ENCODE measurements at regions not wholly inside any gene's neighbourhood (a gene's known extent, or its start where the extent isn't known, plus 50 kb on each side); places are given as distances from the start of the nearest gene placed in this dataset.

- H3K27ac Mint-ChIP-seq = no peak overlapping the region
- H3K9me3 Mint-ChIP-seq = peaks cover 12% of the 10 kb centered on the region
- H3K4me1 Mint-ChIP-seq = no peaks in the 10 kb centered on the region
- TF ChIP-seq CTCF (IDR thresholded peaks at IDR 0.05; ENCODE audit: unreplicated experiment) = no peak
- no peak for DNase-seq (ENCODE audit: low spot score in 2 of 2, unreplicated experiment in 2 of 2)
- no peaks in the 10 kb centered on the region for H3K27me3 Mint-ChIP-seq (ENCODE audit: low read depth)
- no peaks in the 10 kb centered on the region for H3K36me3 Mint-ChIP-seq
- H3K4me3 Mint-ChIP-seq = no peak overlapping the region
Observed at GRCh38 chr2:16813593-16813992, 148.0 kb upstream of the CYRIA start.

GRCh38 chr2:16798472-16798871, 132.8 kb upstream of the CYRIA start:
- Mint-ChIP-seq H3K36me3 (no peaks in the 10 kb centered on the region), H3K4me1 (peaks cover 25% of the 10 kb centered on the region), H3K4me3 (no peak overlapping the region), H3K27me3 (ENCODE audit: low read depth) (no peaks in the 10 kb centered on the region), H3K27ac (peak overlapping the region; percentile 31), H3K9me3 (peaks cover 11% of the 10 kb centered on the region)
- TF ChIP-seq CTCF (IDR thresholded peaks at IDR 0.05; ENCODE audit: unreplicated experiment) = no peak
- no peak for DNase-seq (ENCODE audit: low spot score in 2 of 2, unreplicated experiment in 2 of 2)

GRCh38 chr2:16791496-16791895, 125.9 kb upstream of the CYRIA start:
- Mint-ChIP-seq H3K27ac (no peak overlapping the region), H3K36me3 (no peaks in the 10 kb centered on the region), H3K4me1 (peaks cover 2% of the 10 kb centered on the region), H3K9me3 (no peaks in the 10 kb centered on the region), H3K27me3 (ENCODE audit: low read depth) (no peaks in the 10 kb centered on the region), H3K4me3 (no peak overlapping the region)
- no peak for DNase-seq (ENCODE audit: low spot score in 2 of 2, unreplicated experiment in 2 of 2)
- TF ChIP-seq CTCF (IDR thresholded peaks at IDR 0.05; ENCODE audit: unreplicated experiment) = no peak

GRCh38 chr2:16785149-16785548, 119.5 kb upstream of the CYRIA start:
- H3K4me3 Mint-ChIP-seq = no peak overlapping the region
- no peaks in the 10 kb centered on the region for H3K4me1 Mint-ChIP-seq
- H3K27ac Mint-ChIP-seq = no peak overlapping the region
- H3K36me3 Mint-ChIP-seq = peaks cover 1% of the 10 kb centered on the region
- no peaks in the 10 kb centered on the region for H3K27me3 Mint-ChIP-seq (ENCODE audit: low read depth)
- DNase-seq (ENCODE audit: low spot score in 2 of 2, unreplicated experiment in 2 of 2) = no peak
- no peak for TF ChIP-seq CTCF (IDR thresholded peaks at IDR 0.05; ENCODE audit: unreplicated experiment)
- H3K9me3 Mint-ChIP-seq = peaks cover 15% of the 10 kb centered on the region

GRCh38 chr2:16784652-16785051, 119.0 kb upstream of the CYRIA start:
- no peak for DNase-seq (ENCODE audit: low spot score in 2 of 2, unreplicated experiment in 2 of 2)
- no peak overlapping the region for H3K27ac Mint-ChIP-seq
- H3K4me1 Mint-ChIP-seq = no peaks in the 10 kb centered on the region
- H3K36me3 Mint-ChIP-seq = peaks cover 1% of the 10 kb centered on the region
- H3K27me3 Mint-ChIP-seq (ENCODE audit: low read depth) = no peaks in the 10 kb centered on the region
- peaks cover 15% of the 10 kb centered on the region for H3K9me3 Mint-ChIP-seq
- no peak for TF ChIP-seq CTCF (IDR thresholded peaks at IDR 0.05; ENCODE audit: unreplicated experiment)
- no peak overlapping the region for H3K4me3 Mint-ChIP-seq
